B cell (primary cell): ENCODE measurements at regions not wholly inside any gene's neighbourhood (a gene's known extent, or its start where the extent isn't known, plus 50 kb on each side); places are given as distances from the start of the nearest gene placed in this dataset.

Experiments
- ATAC-seq: fragments of 200-7000 bp; cut with Tn5 transposase; one replicate; pipeline ENCODE4 v1.10.0; 2021; ENCODE audit warnings: low read depth, mild to moderate bottlenecking, moderate number of reproducible peaks, moderate library complexity
- CTCF ChIA-PET: fragments of 350-600 bp; sonication (Branson Sonifier 250); formaldehyde crosslinking; loops from one replicate; lab custom pipeline; 2021; ENCODE audit warnings: antibody characterized with exemption, inconsistent platforms; lab: Charles Lee
- POLR2A ChIA-PET: fragments of 350-600 bp; sonication (Branson Sonifier 250); formaldehyde crosslinking; loops from one replicate; lab custom pipeline; 2021; ENCODE audit warnings: antibody characterized with exemption; lab: Charles Lee
- DNase-seq: peaks from one replicate; pipeline ENCODE4 v3.0.0; 2013
- H2AFZ ChIP-seq: 2 replicates; pipeline ENCODE4 v1.6.1; 2012; ENCODE audit warnings: mild to moderate bottlenecking, low read depth, low read length; ENCODE audit not compliant: insufficient read depth, poor library complexity, severe bottlenecking
- H3K27ac ChIP-seq, 2 donors: 1 replicate in 1 of 2; 2 replicates in 1 of 2; pipeline ENCODE4 v1.5.1; 2012 to 2013; ENCODE audit warnings: low read length in 2 of 2, mild to moderate bottlenecking in 2 of 2, moderate library complexity in 1 of 2
- H3K27me3 ChIP-seq, 4 experiments: fragments of 200-600 bp in 1 of 4; sonication (generic) in 1 of 4; replicated peaks in 1 of 4; 1 replicate in 2 of 4; 2 replicates in 2 of 4; pipeline versions ENCODE4 v1.6.1 to v1.7.0; 2013 to 2016; ENCODE audit warnings: low read length in 3 of 4, mild to moderate bottlenecking in 2 of 4, mixed read lengths in 1 of 4, moderate library complexity in 1 of 4; ENCODE audit not compliant: insufficient read depth in 4 of 4, control insufficient read depth in 3 of 4; ENCODE audit errors: control extremely low read depth in 1 of 4
- H3K36me3 ChIP-seq, 2 experiments: replicated peaks in 1 of 2; 1 replicate in 1 of 2; 2 replicates in 1 of 2; pipeline versions ENCODE4 v1.6.1 to v1.7.1; 2013; ENCODE audit warnings: low read length in 1 of 2; ENCODE audit not compliant: insufficient read depth in 2 of 2, control insufficient read depth in 1 of 2; ENCODE audit errors: control extremely low read depth in 1 of 2, extremely low read depth in 1 of 2
- H3K4me1 ChIP-seq, 2 donors: fragments of 200-600 bp in 1 of 2; sonication (generic) in 1 of 2; 1 replicate in 1 of 2; 2 replicates in 1 of 2; pipeline versions ENCODE4 v1.5.1 to v1.6.1; 2013 to 2017; ENCODE audit warnings: low read length in 2 of 2; ENCODE audit not compliant: control insufficient read depth in 2 of 2, insufficient read depth in 2 of 2
- H3K4me2 ChIP-seq: replicated peaks from 2 replicates; pipeline ENCODE3; 2012; ENCODE audit warnings: mild to moderate bottlenecking, low read depth, low read length; ENCODE audit not compliant: poor library complexity, severe bottlenecking
- H3K4me3 ChIP-seq, 5 experiments: fragments of 200-600 bp in 1 of 5; sonication (generic) in 1 of 5; 1 replicate in 3 of 5; 2 replicates in 2 of 5; pipeline versions ENCODE4 v1.5.1 to v1.7.0; 2011 to 2016; ENCODE audit warnings: low read length in 4 of 5, mild to moderate bottlenecking in 4 of 5, low read depth in 2 of 5, control low read depth in 1 of 5, moderate library complexity in 1 of 5; ENCODE audit not compliant: insufficient read depth in 1 of 5; ENCODE audit errors: control extremely low read depth in 1 of 5, extremely low read depth in 1 of 5
- H3K79me2 ChIP-seq: fragments of 200-600 bp; sonication (generic); one replicate; pipeline ENCODE4 v1.6.0; 2016; ENCODE audit warnings: low read length; ENCODE audit not compliant: control insufficient read depth, insufficient read depth
- H3K9ac ChIP-seq: fragments of 200-600 bp; sonication (generic); 2 replicates; pipeline ENCODE4 v1.6.1; 2017; ENCODE audit warnings: mild to moderate bottlenecking, low read length, moderate library complexity
- H3K9me3 ChIP-seq, 3 donors: one replicate each; pipeline versions ENCODE4 v1.6.1 to v1.7.1; 2013; ENCODE audit warnings: low read length in 2 of 3; ENCODE audit not compliant: control insufficient read depth in 2 of 3, insufficient read depth in 1 of 3; ENCODE audit errors: control extremely low read depth in 1 of 3
- H4K20me1 ChIP-seq: 2 replicates; pipeline ENCODE4 v1.6.0; 2012; ENCODE audit warnings: mild to moderate bottlenecking, low read length; ENCODE audit not compliant: insufficient read depth, control insufficient read depth, poor library complexity, severe bottlenecking
- H3K27ac Mint-ChIP-seq: one replicate; pipeline ENCODE4 v1.8.0; 2021; ENCODE audit warnings: mixed read lengths
- H3K27me3 Mint-ChIP-seq: one replicate; pipeline ENCODE4 v1.8.0; 2021; ENCODE audit warnings: mixed read lengths
- H3K4me1 Mint-ChIP-seq: one replicate; pipeline ENCODE4 v1.8.0; 2021; ENCODE audit warnings: mixed read lengths
- H3K4me3 Mint-ChIP-seq: one replicate; pipeline ENCODE4 v1.8.0; 2021; ENCODE audit warnings: mixed read lengths
- H3K9me3 Mint-ChIP-seq: one replicate; pipeline ENCODE4 v1.8.0; 2022; ENCODE audit warnings: mixed read lengths; ENCODE audit not compliant: insufficient read depth
- EZH2 ChIP-seq: IDR thresholded peaks from 2 replicates; pipeline ENCODE4 v1.6.1; 2012; ENCODE audit warnings: borderline replicate concordance, low read depth, mild to moderate bottlenecking, moderate library complexity, low read length; ENCODE audit not compliant: insufficient read depth, poor library complexity, severe bottlenecking
- WGBS: methylation state at CpG from one replicate; pipeline ENCODE4 v1.1.5; 2013; ENCODE audit warnings: missing lambda C conversion rate; ENCODE audit not compliant: insufficient coverage; 5-methylcytosine and 5-hydroxymethylcytosine counted together
- intact Hi-C: fragments of 100-400 bp; cut with micrococcal nuclease; formaldehyde crosslinking; loops from one replicate; pipeline ENCODE4 v1.10.0; 2022
- TF ChIP-seq, protein P1 (sequence below): fragments of 200-600 bp; IDR thresholded peaks from one replicate; pipeline ENCODE4 v1.8.0; 2022; ENCODE audit warnings: antibody characterized with exemption, mild to moderate bottlenecking

DNA sequence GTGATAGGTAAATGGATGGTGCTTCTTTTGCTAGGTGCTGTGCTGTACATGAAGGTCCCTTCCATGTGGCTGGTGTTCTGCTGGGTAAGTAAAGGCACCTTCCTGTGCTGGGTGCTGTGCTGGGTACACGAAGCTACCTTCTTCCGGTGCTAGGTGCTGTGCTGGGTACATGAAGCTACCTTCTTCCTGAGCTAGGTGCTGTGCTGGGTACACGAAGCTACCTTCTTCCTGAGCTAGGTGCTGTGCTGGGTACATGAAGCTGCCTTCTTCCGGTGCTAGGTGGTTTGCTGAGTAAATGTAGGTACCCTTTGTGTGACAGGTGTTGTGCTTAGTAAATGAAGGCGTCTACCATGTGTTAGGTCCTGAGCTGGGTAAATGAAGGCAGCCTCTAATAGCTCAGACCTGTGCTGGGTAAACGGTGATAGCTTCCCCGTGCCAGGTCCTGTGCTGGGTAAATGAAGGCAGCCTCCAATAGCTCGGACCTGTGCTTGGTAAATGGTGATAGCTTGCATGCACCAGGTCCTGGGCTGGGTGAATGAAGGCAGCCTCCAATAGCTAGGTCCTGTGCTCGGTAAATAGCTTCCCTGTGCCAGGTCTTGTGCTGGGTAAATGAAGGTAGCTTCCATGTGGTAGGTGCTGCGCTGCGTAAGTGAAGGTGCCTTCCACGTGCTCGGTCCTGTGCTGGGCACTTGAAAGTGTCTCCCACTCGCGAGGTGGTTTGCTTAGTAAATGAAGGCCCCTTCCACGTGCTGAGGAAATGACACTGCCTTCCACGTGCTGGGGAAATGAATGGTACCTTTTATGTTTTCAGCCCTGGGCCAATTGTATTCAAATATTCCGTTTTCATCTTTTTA, 115.5 kb downstream of the ERMARD start:
- Histone ChIP-seq H3K79me2 (no peaks in the 10 kb centered on the region), H3K36me3 (no peaks in the 10 kb centered on the region), H4K20me1 (no peaks in the 10 kb centered on the region), H3K4me2 (no peak overlapping the region), H3K9ac (no peak overlapping the region), H3K4me1 (peaks cover 0 to 15% of the 10 kb centered on the region in 2 donors), H3K9me3 (peaks cover 0 to 3% (median 0%) of the 10 kb centered on the region in 3 donors), H3K27ac (no peak overlapping the region), H3K4me3 (no peak overlapping the region), H2AFZ (no peak overlapping the region), H3K27me3 (no peaks in the 10 kb centered on the region)
- POLR2A ChIA-PET: interaction anchor here (1.1 kb wide), 1 partner anchor 60 kb away, joined by 9 read pairs; no protein-coding TSS in a partner anchor
- CTCF ChIA-PET: no interaction called here
- H3K4me1 Mint-ChIP-seq: no peaks in the 10 kb centered on the region
- H3K27ac Mint-ChIP-seq: no peak overlapping the region
- intact Hi-C loops: no loop called here
- H3K4me3 Mint-ChIP-seq: no peak overlapping the region
- peaks cover 2% of the 10 kb centered on the region for H3K27me3 Mint-ChIP-seq
- no peak for DNase-seq
- TF ChIP-seq, protein P1, sequence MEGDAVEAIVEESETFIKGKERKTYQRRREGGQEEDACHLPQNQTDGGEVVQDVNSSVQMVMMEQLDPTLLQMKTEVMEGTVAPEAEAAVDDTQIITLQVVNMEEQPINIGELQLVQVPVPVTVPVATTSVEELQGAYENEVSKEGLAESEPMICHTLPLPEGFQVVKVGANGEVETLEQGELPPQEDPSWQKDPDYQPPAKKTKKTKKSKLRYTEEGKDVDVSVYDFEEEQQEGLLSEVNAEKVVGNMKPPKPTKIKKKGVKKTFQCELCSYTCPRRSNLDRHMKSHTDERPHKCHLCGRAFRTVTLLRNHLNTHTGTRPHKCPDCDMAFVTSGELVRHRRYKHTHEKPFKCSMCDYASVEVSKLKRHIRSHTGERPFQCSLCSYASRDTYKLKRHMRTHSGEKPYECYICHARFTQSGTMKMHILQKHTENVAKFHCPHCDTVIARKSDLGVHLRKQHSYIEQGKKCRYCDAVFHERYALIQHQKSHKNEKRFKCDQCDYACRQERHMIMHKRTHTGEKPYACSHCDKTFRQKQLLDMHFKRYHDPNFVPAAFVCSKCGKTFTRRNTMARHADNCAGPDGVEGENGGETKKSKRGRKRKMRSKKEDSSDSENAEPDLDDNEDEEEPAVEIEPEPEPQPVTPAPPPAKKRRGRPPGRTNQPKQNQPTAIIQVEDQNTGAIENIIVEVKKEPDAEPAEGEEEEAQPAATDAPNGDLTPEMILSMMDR: no peak
- no peak for TF ChIP-seq EZH2
- H3K9me3 Mint-ChIP-seq: no peaks in the 10 kb centered on the region
- 91% methylated on average over 14 of the region's 18 CpGs for WGBS
- no peak for ATAC-seq

DNA sequence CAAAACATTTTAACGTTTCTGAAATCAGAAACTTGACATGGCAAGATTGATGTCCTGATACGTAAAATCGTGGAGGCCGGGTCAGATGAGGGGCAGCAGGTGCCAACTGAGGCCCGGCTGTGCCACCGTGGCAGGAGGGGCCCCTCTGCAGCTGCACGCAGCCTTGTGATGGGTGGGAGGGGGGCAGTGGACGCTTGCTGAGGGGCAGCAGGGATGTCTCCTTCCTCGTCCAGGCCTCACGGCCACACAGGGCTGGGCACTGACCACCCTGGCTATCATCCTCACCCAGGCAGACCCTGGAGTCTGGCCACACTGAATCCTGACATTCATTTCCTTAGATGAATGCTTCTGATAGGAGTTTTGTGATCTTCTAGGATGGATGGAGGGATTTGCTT, 114.7 kb downstream of the ERMARD start:
- ATAC-seq (no peak), DNase-seq (no peak)
- no peak overlapping the region for H3K4me3 ChIP-seq
- H2AFZ ChIP-seq: no peak overlapping the region
- Mint-ChIP-seq H3K9me3 (no peaks in the 10 kb centered on the region), H3K27ac (no peak overlapping the region), H3K4me3 (no peak overlapping the region), H3K4me1 (no peaks in the 10 kb centered on the region), H3K27me3 (peaks cover 2% of the 10 kb centered on the region)
- H3K9me3 ChIP-seq: peaks cover 0 to 3% (median 0%) of the 10 kb centered on the region in 3 donors
- intact Hi-C loops: no loop called here
- TF ChIP-seq, protein P1: no peak
- TF ChIP-seq EZH2: no peak
- ChIA-PET CTCF (no interaction called here), POLR2A (no interaction called here)
- no peaks in the 10 kb centered on the region for H3K79me2 ChIP-seq
- H3K27me3 ChIP-seq: no peaks in the 10 kb centered on the region
- peaks cover 0 to 15% of the 10 kb centered on the region in 2 donors for H3K4me1 ChIP-seq
- no peak overlapping the region for H3K27ac ChIP-seq
- H3K4me2 ChIP-seq: no peak overlapping the region
- no peaks in the 10 kb centered on the region for H4K20me1 ChIP-seq
- no peak overlapping the region for H3K9ac ChIP-seq
- no peaks in the 10 kb centered on the region for H3K36me3 ChIP-seq
- WGBS: 76% methylated on average over 10 of the region's 10 CpGs
